H9 (cell line): ENCODE measurements at regions not wholly inside any gene's neighbourhood (a gene's known extent, or its start where the extent isn't known, plus 50 kb on each side); places are given as distances from the start of the nearest gene placed in this dataset.

Source experiments
- DNase-seq: peaks from one replicate; pipeline ENCODE4 v3.0.0-alpha.2; 2017
- H2AFZ ChIP-seq: one replicate; pipeline ENCODE4 v1.6.1; 2013; ENCODE audit warnings: mild to moderate bottlenecking, low read length, control low read depth, moderate library complexity
- H2AK5ac ChIP-seq: 2 replicates; pipeline ENCODE4 v1.6.1; 2013; ENCODE audit warnings: low read length, control low read depth, mixed read lengths; ENCODE audit not compliant: insufficient read length
- H2BK120ac ChIP-seq: one replicate; pipeline ENCODE4 v1.6.1; 2013; ENCODE audit warnings: low read depth, mild to moderate bottlenecking, low read length, control low read depth, inconsistent platforms; ENCODE audit not compliant: poor library complexity, severe bottlenecking
- H2BK12ac ChIP-seq: 2 replicates; pipeline ENCODE4 v1.6.1; 2013; ENCODE audit warnings: low read length, control low read depth, mixed read lengths, low read depth; ENCODE audit not compliant: insufficient read length
- H2BK15ac ChIP-seq: 2 replicates; pipeline ENCODE4 v1.6.1; 2013; ENCODE audit warnings: low read depth, low read length, control low read depth
- H2BK20ac ChIP-seq: one replicate; pipeline ENCODE4 v1.6.1; 2013; ENCODE audit warnings: low read depth, mild to moderate bottlenecking, low read length, control low read depth, inconsistent platforms; ENCODE audit not compliant: poor library complexity, severe bottlenecking
- H2BK5ac ChIP-seq: 2 replicates; pipeline ENCODE4 v1.6.1; 2013; ENCODE audit warnings: low read length, control low read depth, mixed read lengths; ENCODE audit not compliant: insufficient read length
- H3K14ac ChIP-seq: 2 replicates; pipeline ENCODE4 v1.6.1; 2013; ENCODE audit warnings: low read length, control low read depth; ENCODE audit not compliant: insufficient read depth
- H3K18ac ChIP-seq: 2 replicates; pipeline ENCODE4 v1.6.1; 2013; ENCODE audit warnings: low read depth, mild to moderate bottlenecking, mixed read lengths, low read length, control low read depth; ENCODE audit not compliant: insufficient read length
- H3K23ac ChIP-seq: 2 replicates; pipeline ENCODE4 v1.6.1; 2013; ENCODE audit warnings: low read length, control low read depth, mixed read lengths, low read depth; ENCODE audit not compliant: insufficient read length
- H3K23me2 ChIP-seq: 2 replicates; pipeline ENCODE4 v1.6.1; 2013; ENCODE audit warnings: low read depth, mild to moderate bottlenecking, mixed read lengths, low read length, control low read depth; ENCODE audit not compliant: insufficient read length, poor library complexity, severe bottlenecking
- H3K27ac ChIP-seq: 2 replicates; pipeline ENCODE4 v1.5.1; 2013; ENCODE audit warnings: low read length, control low read depth, mixed read lengths, low read depth; ENCODE audit not compliant: insufficient read length
- H3K27me3 ChIP-seq: 2 replicates; pipeline ENCODE4 v1.6.1; 2013; ENCODE audit warnings: low read length, control low read depth, inconsistent platforms; ENCODE audit not compliant: insufficient read depth
- H3K4ac ChIP-seq: 2 replicates; pipeline ENCODE4 v1.6.1; 2013; ENCODE audit warnings: low read depth, mild to moderate bottlenecking, control low read depth, inconsistent platforms, low read length, moderate library complexity
- H3K4me1 ChIP-seq: 2 replicates; pipeline ENCODE4 v1.6.1; 2013; ENCODE audit warnings: low read length, control low read depth, inconsistent platforms; ENCODE audit not compliant: insufficient read depth
- H3K4me2 ChIP-seq: 2 replicates; pipeline ENCODE4 v1.6.1; 2013; ENCODE audit warnings: low read length, control low read depth, mixed read lengths; ENCODE audit not compliant: insufficient read length, insufficient read depth
- H3K56ac ChIP-seq: 2 replicates; pipeline ENCODE4 v1.6.1; 2013; ENCODE audit warnings: low read depth, mild to moderate bottlenecking, mixed read lengths, low read length, control low read depth; ENCODE audit not compliant: insufficient read length
- H3K79me1 ChIP-seq: 2 replicates; pipeline ENCODE4 v1.6.1; 2013; ENCODE audit warnings: low read depth, mild to moderate bottlenecking, moderate library complexity, low read length, control low read depth, inconsistent platforms; ENCODE audit not compliant: insufficient read depth, poor library complexity, severe bottlenecking
- H3K79me2 ChIP-seq: 2 replicates; pipeline ENCODE4 v1.6.1; 2013; ENCODE audit warnings: low read length, control low read depth, inconsistent platforms; ENCODE audit not compliant: insufficient read depth
- H3K9ac ChIP-seq: 2 replicates; pipeline ENCODE4 v1.6.1; 2013; ENCODE audit warnings: low read length, control low read depth, mixed read lengths; ENCODE audit not compliant: insufficient read length; ENCODE audit errors: extremely low read depth
- H3K9me3 ChIP-seq: one replicate; pipeline ENCODE4 v1.6.1; 2013; ENCODE audit warnings: low read depth, low read length, inconsistent platforms; ENCODE audit not compliant: control insufficient read depth
- H3T11ph ChIP-seq: one replicate; pipeline ENCODE4 v1.6.1; 2013; ENCODE audit warnings: mild to moderate bottlenecking, low read length, control low read depth, inconsistent platforms
- H4K20me1 ChIP-seq: one replicate; pipeline ENCODE4 v1.6.1; 2013; ENCODE audit not compliant: control insufficient read depth, insufficient read length, insufficient read depth
- H4K5ac ChIP-seq: 2 replicates; pipeline ENCODE4 v1.6.1; 2013; ENCODE audit warnings: low read depth, mild to moderate bottlenecking, mixed read lengths, low read length, control low read depth; ENCODE audit not compliant: insufficient read length
- H4K8ac ChIP-seq: replicated peaks from 2 replicates; pipeline ENCODE4 v1.6.1; 2013; ENCODE audit warnings: low read length, control low read depth, mixed read lengths, low read depth; ENCODE audit not compliant: insufficient read length
- H4K91ac ChIP-seq: 2 replicates; pipeline ENCODE4 v1.6.1; 2013; ENCODE audit warnings: low read depth, mild to moderate bottlenecking, moderate library complexity, mixed read lengths, low read length, control low read depth; ENCODE audit not compliant: insufficient read length
- H3K27ac Mint-ChIP-seq, 3 experiments: 2 replicates in 2 of 3; 3 replicates in 1 of 3; pipeline ENCODE4 v1.8.0; 2020 to 2021; ENCODE audit warnings: mixed read lengths in 3 of 3, mild to moderate bottlenecking in 1 of 3, moderate library complexity in 1 of 3
- H3K27me3 Mint-ChIP-seq: 2 replicates; pipeline ENCODE4 v1.8.0; 2021; ENCODE audit warnings: low read depth, mild to moderate bottlenecking, moderate library complexity, mixed read lengths
- H3K36me3 Mint-ChIP-seq, 3 experiments: 2 replicates in 2 of 3; 3 replicates in 1 of 3; pipeline ENCODE4 v1.8.0; 2020 to 2021; ENCODE audit warnings: low read depth in 3 of 3, mixed read lengths in 3 of 3; ENCODE audit not compliant: insufficient read depth in 1 of 3
- H3K4me1 Mint-ChIP-seq, 2 experiments: 2 replicates each; pipeline ENCODE4 v1.8.0; 2020; ENCODE audit warnings: mixed read lengths in 2 of 2
- H3K4me3 Mint-ChIP-seq, 2 experiments: 2 replicates in 1 of 2; 3 replicates in 1 of 2; pipeline ENCODE4 v1.8.0; 2020 to 2021; ENCODE audit warnings: mild to moderate bottlenecking in 2 of 2, mixed read lengths in 2 of 2, moderate library complexity in 1 of 2
- H3K9me3 Mint-ChIP-seq, 2 experiments: 2 replicates in 1 of 2; 3 replicates in 1 of 2; pipeline ENCODE4 v1.8.0; 2020; ENCODE audit warnings: mild to moderate bottlenecking in 2 of 2, mixed read lengths in 2 of 2, moderate library complexity in 1 of 2
- CTCF ChIP-seq: fragments of 200-600 bp; sonication (generic); conservative IDR thresholded peaks from 3 replicates; pipeline ENCODE4 v1.8.0; 2021; ENCODE audit warnings: antibody characterized with exemption, mild to moderate bottlenecking
- WGBS: extraction: QIAGEN DNeasy Blood & Tissue Kit; methylation state at CpG from one replicate; pipeline ENCODE4 v1.1.7; 2013; ENCODE audit warnings: missing lambda C conversion rate, low lambda C conversion rate, mixed read lengths; ENCODE audit not compliant: insufficient read length; ENCODE audit errors: extremely low coverage; 5-methylcytosine and 5-hydroxymethylcytosine counted together

- H4K8ac ChIP-seq, result no peak overlapping the region
- H3K27me3 ChIP-seq, result no peaks in the 10 kb centered on the region; the same call in 1 of the 2 replicates
- H4K5ac ChIP-seq, result no peak overlapping the region
- Mint-ChIP-seq H3K36me3 (no peaks in the 10 kb centered on the region), H3K4me1 (peaks cover 2 to 8% of the 10 kb centered on the region in 2 experiments), H3K4me3 (no peak overlapping the region), H3K27me3 (no peaks in the 10 kb centered on the region), H3K27ac (no peak overlapping the region), H3K9me3 (no peaks in the 10 kb centered on the region)
- H4K91ac ChIP-seq, result no peak overlapping the region
- no peaks in the 10 kb centered on the region for H3K4me1 ChIP-seq
- H3K23ac ChIP-seq, result no peak overlapping the region
- no peak overlapping the region for H2BK12ac ChIP-seq
- no CpG with 5 or more reads among the region's 2 CpGs for WGBS
- H3K27ac ChIP-seq, result no peak overlapping the region
- no peaks in the 10 kb centered on the region for H3K23me2 ChIP-seq
- H3K79me2 ChIP-seq, result no peaks in the 10 kb centered on the region
- DNase-seq, result no peak
- no peak overlapping the region for H3K14ac ChIP-seq
- H2BK120ac ChIP-seq, result no peak overlapping the region
- no peak overlapping the region for H3K18ac ChIP-seq
- H3K9me3 ChIP-seq, result no peaks in the 10 kb centered on the region
- no peak overlapping the region for H3K4me2 ChIP-seq
- TF ChIP-seq CTCF, result peak; percentile 61
- H3K9ac ChIP-seq, result no peak overlapping the region
- H3K79me1 ChIP-seq, result no peaks in the 10 kb centered on the region
- no peak overlapping the region for H2BK20ac ChIP-seq
- no peak overlapping the region for H2AK5ac ChIP-seq
- H3K56ac ChIP-seq, result no peak overlapping the region
- no peaks in the 10 kb centered on the region for H4K20me1 ChIP-seq
- H2BK5ac ChIP-seq, result no peak overlapping the region
- no peak overlapping the region for H3T11ph ChIP-seq
- H2BK15ac ChIP-seq, result no peak overlapping the region
- H3K4ac ChIP-seq, result no peak overlapping the region
- H2AFZ ChIP-seq, result no peak overlapping the region
These were observed 91.4 kb upstream of the TACR1 start for GRCh38 chr2:75290600-75291150.
